ENCODE measurements at regions not wholly inside any gene's neighbourhood (a gene's known extent, or its start where the extent isn't known, plus 50 kb on each side); places are given as distances from the start of the nearest gene placed in this dataset.

- no peak overlapping the region for H3K4me3 Mint-ChIP-seq
- H3K27ac Mint-ChIP-seq, result no peak overlapping the region
- no peak for DNase-seq
- Histone ChIP-seq H3K4me1 (ENCODE audit: control insufficient read depth, insufficient read depth, low read length) (no peaks in the 10 kb centered on the region), H3K9me3 (ENCODE audit: control insufficient read depth, low read length) (no peaks in the 10 kb centered on the region), H3K36me3 (ENCODE audit: control insufficient read depth, insufficient read depth, low read length) (no peaks in the 10 kb centered on the region), H3K9ac (ENCODE audit: extremely low read depth, low read length, poor library complexity, severe bottlenecking) (no peak overlapping the region), H3K27me3 (ENCODE audit: control insufficient read depth, insufficient read depth, low read length, poor library complexity, severe bottlenecking) (no peaks in the 10 kb centered on the region), H3K4me3 (ENCODE audit: low read length) (no peak overlapping the region), H3K27ac (ENCODE audit: low read depth, low read length) (no peak overlapping the region)
- no peaks in the 10 kb centered on the region for H3K27me3 Mint-ChIP-seq (ENCODE audit: insufficient read depth)
- TF ChIP-seq, protein P1, sequence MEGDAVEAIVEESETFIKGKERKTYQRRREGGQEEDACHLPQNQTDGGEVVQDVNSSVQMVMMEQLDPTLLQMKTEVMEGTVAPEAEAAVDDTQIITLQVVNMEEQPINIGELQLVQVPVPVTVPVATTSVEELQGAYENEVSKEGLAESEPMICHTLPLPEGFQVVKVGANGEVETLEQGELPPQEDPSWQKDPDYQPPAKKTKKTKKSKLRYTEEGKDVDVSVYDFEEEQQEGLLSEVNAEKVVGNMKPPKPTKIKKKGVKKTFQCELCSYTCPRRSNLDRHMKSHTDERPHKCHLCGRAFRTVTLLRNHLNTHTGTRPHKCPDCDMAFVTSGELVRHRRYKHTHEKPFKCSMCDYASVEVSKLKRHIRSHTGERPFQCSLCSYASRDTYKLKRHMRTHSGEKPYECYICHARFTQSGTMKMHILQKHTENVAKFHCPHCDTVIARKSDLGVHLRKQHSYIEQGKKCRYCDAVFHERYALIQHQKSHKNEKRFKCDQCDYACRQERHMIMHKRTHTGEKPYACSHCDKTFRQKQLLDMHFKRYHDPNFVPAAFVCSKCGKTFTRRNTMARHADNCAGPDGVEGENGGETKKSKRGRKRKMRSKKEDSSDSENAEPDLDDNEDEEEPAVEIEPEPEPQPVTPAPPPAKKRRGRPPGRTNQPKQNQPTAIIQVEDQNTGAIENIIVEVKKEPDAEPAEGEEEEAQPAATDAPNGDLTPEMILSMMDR (conservative IDR thresholded peaks at IDR 0.05), result no peak
- peaks cover 8% of the 10 kb centered on the region for H3K4me1 Mint-ChIP-seq
- peaks cover 14% of the 10 kb centered on the region for H3K9me3 Mint-ChIP-seq
- peaks cover 9% of the 10 kb centered on the region for H3K36me3 Mint-ChIP-seq (ENCODE audit: low read depth)
- WGBS, 2 experiments (ENCODE audit: insufficient coverage in 1 of 2, insufficient read length in 1 of 2), result 100% methylated on average over 1 of the region's 1 CpG; no CpG with 5 or more reads in 1 of the 2 experiments
Observed at GRCh38 chrX:4379071-4379470, 665.6 kb upstream of the PRKX start.

- no peak overlapping the region for H3K27ac Mint-ChIP-seq
- Histone ChIP-seq H3K27ac (ENCODE audit: low read depth, low read length) (no peak overlapping the region), H3K36me3 (ENCODE audit: control insufficient read depth, insufficient read depth, low read length) (no peaks in the 10 kb centered on the region), H3K4me3 (ENCODE audit: low read length) (no peak overlapping the region), H3K9me3 (ENCODE audit: control insufficient read depth, low read length) (no peaks in the 10 kb centered on the region), H3K4me1 (ENCODE audit: control insufficient read depth, insufficient read depth, low read length) (no peaks in the 10 kb centered on the region), H3K9ac (ENCODE audit: extremely low read depth, low read length, poor library complexity, severe bottlenecking) (no peak overlapping the region), H3K27me3 (ENCODE audit: control insufficient read depth, insufficient read depth, low read length, poor library complexity, severe bottlenecking) (no peaks in the 10 kb centered on the region)
- H3K27me3 Mint-ChIP-seq (ENCODE audit: insufficient read depth), result no peaks in the 10 kb centered on the region
- H3K9me3 Mint-ChIP-seq, result peaks cover 8% of the 10 kb centered on the region
- peaks cover 4% of the 10 kb centered on the region for H3K36me3 Mint-ChIP-seq (ENCODE audit: low read depth)
- H3K4me3 Mint-ChIP-seq, result no peak overlapping the region
- H3K4me1 Mint-ChIP-seq, result no peaks in the 10 kb centered on the region
- WGBS, 2 experiments (ENCODE audit: insufficient coverage in 1 of 2, insufficient read length in 1 of 2), result 93 to 100% methylated on average over 6 to 8 of the region's 8 CpGs
- no peak for DNase-seq
- TF ChIP-seq, protein P1 (conservative IDR thresholded peaks at IDR 0.05), result no peak
Observed at GRCh38 chrX:4373791-4374190, 660.3 kb upstream of the PRKX start.

DNA sequence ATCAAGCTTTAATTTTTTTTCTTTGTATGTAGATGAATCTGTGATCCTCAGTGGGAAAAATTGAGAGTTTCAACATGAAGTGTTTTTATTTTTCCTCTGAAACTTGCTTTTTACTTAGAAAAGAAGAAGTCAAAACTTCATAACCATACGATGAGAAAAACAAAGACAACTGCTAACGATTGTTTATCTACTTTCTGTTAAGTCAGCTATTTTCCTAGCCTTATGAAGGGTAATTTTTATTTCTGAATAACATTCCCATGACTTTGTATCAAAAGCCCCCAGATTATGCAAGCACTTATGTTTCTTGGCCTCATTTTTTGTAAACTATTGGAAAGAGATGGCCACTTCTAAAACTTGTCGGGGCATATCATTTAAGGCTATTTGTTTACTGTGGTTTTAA is 645.1 kb upstream of the PRKX start:
- no peak overlapping the region for H3K4me3 Mint-ChIP-seq
- Histone ChIP-seq H3K36me3 (ENCODE audit: control insufficient read depth, insufficient read depth, low read length) (no peaks in the 10 kb centered on the region), H3K4me1 (ENCODE audit: control insufficient read depth, insufficient read depth, low read length) (no peaks in the 10 kb centered on the region), H3K27ac (ENCODE audit: low read depth, low read length) (no peak overlapping the region), H3K9ac (ENCODE audit: extremely low read depth, low read length, poor library complexity, severe bottlenecking) (no peak overlapping the region), H3K4me3 (ENCODE audit: low read length) (no peak overlapping the region), H3K9me3 (ENCODE audit: control insufficient read depth, low read length) (no peaks in the 10 kb centered on the region), H3K27me3 (ENCODE audit: control insufficient read depth, insufficient read depth, low read length, poor library complexity, severe bottlenecking) (no peaks in the 10 kb centered on the region)
- WGBS, 2 experiments (ENCODE audit: insufficient coverage in 1 of 2, insufficient read length in 1 of 2), result 100% methylated on average over 2 of the region's 3 CpGs; no CpG with 5 or more reads in 1 of the 2 experiments
- no peaks in the 10 kb centered on the region for H3K9me3 Mint-ChIP-seq
- no peaks in the 10 kb centered on the region for H3K27me3 Mint-ChIP-seq (ENCODE audit: insufficient read depth)
- H3K4me1 Mint-ChIP-seq, result no peaks in the 10 kb centered on the region
- H3K36me3 Mint-ChIP-seq (ENCODE audit: low read depth), result no peaks in the 10 kb centered on the region
- H3K27ac Mint-ChIP-seq, result no peak overlapping the region
- no peak for DNase-seq
- TF ChIP-seq, protein P1 (conservative IDR thresholded peaks at IDR 0.05), result no peak
